HG03432 (cell line): ENCODE measurements at regions not wholly inside any gene's neighbourhood (a gene's known extent, or its start where the extent isn't known, plus 50 kb on each side); places are given as distances from the start of the nearest gene placed in this dataset.

Experiments
- ATAC-seq: cut with Tn5 transposase; IDR thresholded peaks from one replicate; pipeline ENCODE4 v1.9.1; 2021; ENCODE audit warnings: mild to moderate bottlenecking, moderate library complexity; ENCODE audit not compliant: unreplicated experiment

- no peak for ATAC-seq
Observed at GRCh38 chr5:161134956-161135355, 282.9 kb upstream of the ATP10B start.

- ATAC-seq: no peak
Observed at GRCh38 chr5:161134083-161134482, 282.1 kb upstream of the ATP10B start.

- ATAC-seq: no peak
Observed at GRCh38 chr5:161115941-161116340, 263.9 kb upstream of the ATP10B start.

- ATAC-seq: no peak
Observed at GRCh38 chr5:161112371-161112770, 260.4 kb upstream of the ATP10B start.

GRCh38 chr5:161105525-161105924 is 253.5 kb upstream of the ATP10B start:
- ATAC-seq: no peak

GRCh38 chr5:161098516-161098915 is 246.5 kb upstream of the ATP10B start:
- no peak for ATAC-seq

- ATAC-seq: no peak
Observed at GRCh38 chr5:161096581-161096980, 244.6 kb upstream of the ATP10B start.

GRCh38 chr5:161095953-161096352 is 243.9 kb upstream of the ATP10B start:
- no peak for ATAC-seq

GRCh38 chr5:161094411-161094810 is 242.4 kb upstream of the ATP10B start:
- ATAC-seq: no peak

- no peak for ATAC-seq
Observed at GRCh38 chr5:161093100-161093499, 241.1 kb upstream of the ATP10B start.

- ATAC-seq: no peak
Observed at GRCh38 chr5:161089569-161089968, 237.6 kb upstream of the ATP10B start.

GRCh38 chr5:161086461-161086860 is 234.4 kb upstream of the ATP10B start:
- ATAC-seq: no peak

- no peak for ATAC-seq
Observed at GRCh38 chr5:161085056-161085455, 233.0 kb upstream of the ATP10B start.

GRCh38 chr5:161084115-161084514 is 232.1 kb upstream of the ATP10B start:
- no peak for ATAC-seq

- peak; percentile 80 for ATAC-seq
Observed at GRCh38 chr5:161078793-161079192, 226.8 kb upstream of the ATP10B start.

GRCh38 chr5:161077936-161078545 is 226.0 kb upstream of the ATP10B start:
- ATAC-seq: peak; percentile 21

GRCh38 chr5:161077496-161077895 is 225.5 kb upstream of the ATP10B start:
- peak; percentile 48 for ATAC-seq

GRCh38 chr5:161064781-161065180 is 212.8 kb upstream of the ATP10B start:
- no peak for ATAC-seq

GRCh38 chr5:161064297-161064696 is 212.3 kb upstream of the ATP10B start:
- no peak for ATAC-seq

GRCh38 chr5:161058781-161059180 is 206.8 kb upstream of the ATP10B start:
- no peak for ATAC-seq

- no peak for ATAC-seq
Observed at GRCh38 chr5:161051920-161052500, 200.0 kb upstream of the ATP10B start.

GRCh38 chr5:161047024-161047423 is 195.0 kb upstream of the ATP10B start:
- ATAC-seq: no peak

- no peak for ATAC-seq
Observed at GRCh38 chr5:161042862-161043261, 190.9 kb upstream of the ATP10B start.
